ENCODE measurements at regions not wholly inside any gene's neighbourhood (a gene's known extent, or its start where the extent isn't known, plus 50 kb on each side); places are given as distances from the start of the nearest gene placed in this dataset.

GRCh38 chr18:45556222-45556621 is 59.1 kb upstream of the SLC14A2 start:
- Histone ChIP-seq H3K4me1 (ENCODE audit: control insufficient read depth in 1 of 2, insufficient read depth in 2 of 2, low read length in 2 of 2) (peaks cover 0 to 3% of the 10 kb centered on the region in 2 donors), H3K9ac (ENCODE audit: insufficient read depth, low read length, poor library complexity, severe bottlenecking) (no peak overlapping the region), H3K36me3 (replicated peaks in 1 of 2; ENCODE audit: control insufficient read depth in 1 of 2, insufficient read depth in 2 of 2, low read length in 2 of 2) (no peaks in the 10 kb centered on the region), H3K4me3 (replicated peaks in 1 of 3; ENCODE audit: low read depth in 2 of 3, low read length in 3 of 3) (no peak overlapping the region), H2AFZ (ENCODE audit: insufficient read depth, low read depth, low read length, poor library complexity, severe bottlenecking) (no peak overlapping the region), H3K79me2 (ENCODE audit: insufficient read depth, low read length) (no peaks in the 10 kb centered on the region), H3K4me2 (replicated peaks; ENCODE audit: extremely low read depth, low read length, poor library complexity, severe bottlenecking) (no peak overlapping the region), H3K27ac (ENCODE audit: low read depth in 1 of 2, low read length in 2 of 2) (no peak overlapping the region), H3K9me3 (replicated peaks in 1 of 2; ENCODE audit: control insufficient read depth in 1 of 2, insufficient read depth in 1 of 2, low read length in 2 of 2) (no peaks in the 10 kb centered on the region), H4K20me1 (ENCODE audit: insufficient read depth, low read length) (no peaks in the 10 kb centered on the region), H3K27me3 (ENCODE audit: control insufficient read depth in 2 of 2, insufficient read depth in 2 of 2, low read length in 2 of 2) (no peaks in the 10 kb centered on the region)
- Mint-ChIP-seq H3K9me3 (peaks cover 0 to 5% (median 0%) of the 10 kb centered on the region in 7 donors), H3K27ac (no peak overlapping the region), H3K36me3 (no peaks in the 10 kb centered on the region), H3K4me1 (peaks cover 6% of the 10 kb centered on the region), H3K4me3 (no peak overlapping the region), H3K27me3 (ENCODE audit: low read depth in 3 of 3) (no peaks in the 10 kb centered on the region)
- WGBS (ENCODE audit: insufficient coverage), result no CpG with 5 or more reads among the region's 2 CpGs
- DNase-seq, result no peak
- TF ChIP-seq CTCF (IDR thresholded peaks at IDR 0.05), result no peak
- intact Hi-C loops (cut with micrococcal nuclease), result no loop called here

- TF ChIP-seq CTCF (IDR thresholded peaks at IDR 0.05), result no peak
Measured at GRCh38 chr18:45557287-45557686, 58.0 kb upstream of the SLC14A2 start.

More at GRCh38 chr18:45557287-45557686, 58.0 kb upstream of the SLC14A2 start:
- Histone ChIP-seq H3K27ac (ENCODE audit: low read depth in 1 of 2, low read length in 2 of 2) (no peak overlapping the region), H3K9me3 (replicated peaks in 1 of 2; ENCODE audit: control insufficient read depth in 1 of 2, insufficient read depth in 1 of 2, low read length in 2 of 2) (no peaks in the 10 kb centered on the region), H3K9ac (ENCODE audit: insufficient read depth, low read length, poor library complexity, severe bottlenecking) (no peak overlapping the region), H4K20me1 (ENCODE audit: insufficient read depth, low read length) (no peaks in the 10 kb centered on the region), H2AFZ (ENCODE audit: insufficient read depth, low read depth, low read length, poor library complexity, severe bottlenecking) (no peak overlapping the region), H3K4me2 (replicated peaks; ENCODE audit: extremely low read depth, low read length, poor library complexity, severe bottlenecking) (no peak overlapping the region), H3K4me3 (replicated peaks in 1 of 3; ENCODE audit: low read depth in 2 of 3, low read length in 3 of 3) (no peak overlapping the region), H3K79me2 (ENCODE audit: insufficient read depth, low read length) (no peaks in the 10 kb centered on the region), H3K4me1 (ENCODE audit: control insufficient read depth in 1 of 2, insufficient read depth in 2 of 2, low read length in 2 of 2) (no peaks in the 10 kb centered on the region), H3K36me3 (replicated peaks in 1 of 2; ENCODE audit: control insufficient read depth in 1 of 2, insufficient read depth in 2 of 2, low read length in 2 of 2) (no peaks in the 10 kb centered on the region), H3K27me3 (ENCODE audit: control insufficient read depth in 2 of 2, insufficient read depth in 2 of 2, low read length in 2 of 2) (no peaks in the 10 kb centered on the region)
- intact Hi-C loops (cut with micrococcal nuclease), result no loop called here
- Mint-ChIP-seq H3K27me3 (ENCODE audit: low read depth in 3 of 3) (peaks cover 0 to 2% (median 0%) of the 10 kb centered on the region in 3 donors), H3K4me3 (no peak overlapping the region), H3K36me3 (no peaks in the 10 kb centered on the region), H3K9me3 (peaks cover 0 to 5% (median 0%) of the 10 kb centered on the region in 7 donors), H3K4me1 (no peaks in the 10 kb centered on the region), H3K27ac (no peak overlapping the region)
- WGBS (ENCODE audit: insufficient coverage), result 100% methylated on average over 2 of the region's 4 CpGs
- DNase-seq, result no peak
